ENCODE measurements at regions not wholly inside any gene's neighbourhood (a gene's known extent, or its start where the extent isn't known, plus 50 kb on each side); places are given as distances from the start of the nearest gene placed in this dataset.

DNA sequence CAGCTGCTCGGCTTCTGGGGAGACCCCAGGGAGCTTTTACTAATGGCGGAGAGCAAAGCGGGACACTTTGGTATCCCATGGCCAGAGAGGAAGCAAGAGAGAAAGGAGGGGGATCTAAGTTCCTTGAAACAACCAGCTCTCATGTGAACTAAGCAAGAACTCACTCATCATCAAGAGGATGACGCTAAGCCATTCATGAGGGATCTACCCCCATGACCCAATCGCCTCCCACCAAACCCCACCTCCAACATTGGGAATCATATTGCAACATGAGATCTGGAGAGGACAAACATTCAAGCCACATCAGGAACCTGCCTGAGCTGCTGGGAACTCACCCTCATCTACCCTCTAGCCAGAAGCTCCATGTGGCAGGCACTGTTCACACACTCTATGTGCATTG lies 372.1 kb upstream of the RUNX1 start:
- CTCF ChIA-PET, result no interaction called here
- H3K27me3 ChIP-seq (ENCODE audit: control insufficient read depth in 2 of 2, insufficient read depth in 2 of 2, low read length in 2 of 2), result peaks cover 4 to 7% of the 10 kb centered on the region in 2 experiments
- dilution Hi-C loops (cut with MboI; ENCODE audit: extremely low pct_ligation_motif_present, low sequenced_read_pairs), result no loop called here
- no peak for DNase-seq (ENCODE audit: low read depth, low spot score)
- H4K20me1 ChIP-seq (replicated peaks; ENCODE audit: control insufficient read depth, extremely low read depth, insufficient read depth, low read length), result no peaks in the 10 kb centered on the region
- no peaks in the 10 kb centered on the region for H3K4me1 ChIP-seq (ENCODE audit: control insufficient read depth, extremely low read depth, insufficient read depth, low read length)
- H3K27ac ChIP-seq (ENCODE audit: insufficient read depth, low read depth, low read length), result no peak overlapping the region
- POLR2A ChIA-PET, result no interaction called here
- H3K9me3 ChIP-seq (replicated peaks; ENCODE audit: control insufficient read depth, insufficient read depth, low read length), result peaks cover 2% of the 10 kb centered on the region
- intact Hi-C loops (cut with micrococcal nuclease), result no loop called here
- H3K4me2 ChIP-seq (ENCODE audit: insufficient read depth, low read length), result no peak overlapping the region
- no peaks in the 10 kb centered on the region for H3K79me2 ChIP-seq (ENCODE audit: control insufficient read depth, insufficient read depth, low read length)
- H3K4me3 ChIP-seq (replicated peaks in 1 of 3; ENCODE audit: insufficient read depth in 1 of 3, low read depth in 1 of 3, low read length in 3 of 3), result no peak overlapping the region
- FAIRE-seq, result no peak
- no TSS peak for BruUV-seq (replicated peaks)
- no peak overlapping the region for H3K9ac ChIP-seq (replicated peaks; ENCODE audit: extremely low read depth, insufficient read depth, low read length)
- TF ChIP-seq JUN (IDR thresholded peaks at IDR 0.05; ENCODE audit: borderline replicate concordance, insufficient read depth, insufficient read length, low read depth), result no peak
- no peak for TF ChIP-seq FOS (IDR thresholded peaks at IDR 0.05; ENCODE audit: borderline replicate concordance, insufficient read depth, low read length)
- TF ChIP-seq, protein P1, sequence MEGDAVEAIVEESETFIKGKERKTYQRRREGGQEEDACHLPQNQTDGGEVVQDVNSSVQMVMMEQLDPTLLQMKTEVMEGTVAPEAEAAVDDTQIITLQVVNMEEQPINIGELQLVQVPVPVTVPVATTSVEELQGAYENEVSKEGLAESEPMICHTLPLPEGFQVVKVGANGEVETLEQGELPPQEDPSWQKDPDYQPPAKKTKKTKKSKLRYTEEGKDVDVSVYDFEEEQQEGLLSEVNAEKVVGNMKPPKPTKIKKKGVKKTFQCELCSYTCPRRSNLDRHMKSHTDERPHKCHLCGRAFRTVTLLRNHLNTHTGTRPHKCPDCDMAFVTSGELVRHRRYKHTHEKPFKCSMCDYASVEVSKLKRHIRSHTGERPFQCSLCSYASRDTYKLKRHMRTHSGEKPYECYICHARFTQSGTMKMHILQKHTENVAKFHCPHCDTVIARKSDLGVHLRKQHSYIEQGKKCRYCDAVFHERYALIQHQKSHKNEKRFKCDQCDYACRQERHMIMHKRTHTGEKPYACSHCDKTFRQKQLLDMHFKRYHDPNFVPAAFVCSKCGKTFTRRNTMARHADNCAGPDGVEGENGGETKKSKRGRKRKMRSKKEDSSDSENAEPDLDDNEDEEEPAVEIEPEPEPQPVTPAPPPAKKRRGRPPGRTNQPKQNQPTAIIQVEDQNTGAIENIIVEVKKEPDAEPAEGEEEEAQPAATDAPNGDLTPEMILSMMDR (IDR thresholded peaks at IDR 0.05; ENCODE audit: extremely low read depth in 1 of 2, insufficient read depth in 1 of 2, low read depth in 1 of 2, low read length in 2 of 2), result no peak
- TF ChIP-seq POLR2AphosphoS5 (IDR thresholded peaks at IDR 0.05; ENCODE audit: insufficient read depth, low read depth, low read length), result no peak
- no peak for TF ChIP-seq EZH2 (IDR thresholded peaks at IDR 0.05; ENCODE audit: borderline replicate concordance, low read depth, low read length, severe bottlenecking)
- TF ChIP-seq, protein P2, sequence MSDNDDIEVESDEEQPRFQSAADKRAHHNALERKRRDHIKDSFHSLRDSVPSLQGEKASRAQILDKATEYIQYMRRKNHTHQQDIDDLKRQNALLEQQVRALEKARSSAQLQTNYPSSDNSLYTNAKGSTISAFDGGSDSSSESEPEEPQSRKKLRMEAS (IDR thresholded peaks at IDR 0.05; ENCODE audit: insufficient read depth, insufficient read length), result no peak
- no peak for TF ChIP-seq MYC (IDR thresholded peaks at IDR 0.05; ENCODE audit: low read depth, low read length)
- TF ChIP-seq POLR2A (IDR thresholded peaks at IDR 0.05; ENCODE audit: low read depth, low read length), result no peak
- no peak for TF ChIP-seq GATA2 (IDR thresholded peaks at IDR 0.05; ENCODE audit: insufficient read depth, insufficient read length, low read depth, low read length)
- no peaks in the 10 kb centered on the region for H3K36me3 ChIP-seq (ENCODE audit: control insufficient read depth in 2 of 2, extremely low read depth in 1 of 2, insufficient read depth in 2 of 2, low read length in 2 of 2)
- H3K9me1 ChIP-seq (replicated peaks; ENCODE audit: control insufficient read depth, extremely low read depth, insufficient read depth, low read length), result no peaks in the 10 kb centered on the region
- no peak overlapping the region for H2AFZ ChIP-seq (ENCODE audit: low read depth, low read length)

Measured in endothelial cell of umbilical vein (primary cell).